GM21528 (cell line): ENCODE measurements at regions not wholly inside any gene's neighbourhood (a gene's known extent, or its start where the extent isn't known, plus 50 kb on each side); places are given as distances from the start of the nearest gene placed in this dataset.

Experiments
- ATAC-seq: cut with Tn5 transposase; IDR thresholded peaks from one replicate; pipeline ENCODE4 v1.9.1; 2021; ENCODE audit warnings: mild to moderate bottlenecking, moderate library complexity; ENCODE audit not compliant: unreplicated experiment, low FRiP score

- ATAC-seq: no peak
Observed at GRCh38 chr2:29974086-29974485, 52.7 kb upstream of the ALK start.

- no peak for ATAC-seq
Observed at GRCh38 chr2:29977284-29977683, 55.9 kb upstream of the ALK start.

GRCh38 chr2:29981402-29981801 lies 60.0 kb upstream of the ALK start:
- ATAC-seq: no peak

GRCh38 chr2:29983308-29983707 lies 61.9 kb upstream of the ALK start:
- no peak for ATAC-seq

- ATAC-seq: no peak
Observed at GRCh38 chr2:29987146-29987545, 65.8 kb upstream of the ALK start.

- no peak for ATAC-seq
Observed at GRCh38 chr2:29990129-29990528, 68.7 kb upstream of the ALK start.

GRCh38 chr2:29991086-29991485 lies 69.7 kb upstream of the ALK start:
- no peak for ATAC-seq

- ATAC-seq: no peak
Observed at GRCh38 chr2:29995241-29995640, 73.9 kb upstream of the ALK start.

- ATAC-seq: no peak
Observed at GRCh38 chr2:30003128-30003527, 81.7 kb upstream of the ALK start.

GRCh38 chr2:30022444-30023071 lies 101.2 kb upstream of the ALK start:
- ATAC-seq: peak; percentile 84

- no peak for ATAC-seq
Observed at GRCh38 chr2:30024281-30024680, 102.9 kb upstream of the ALK start.

- ATAC-seq: no peak
Observed at GRCh38 chr2:30026091-30027055, 105.0 kb upstream of the ALK start.

- ATAC-seq: no peak
Observed at GRCh38 chr2:30029804-30030203, 108.4 kb upstream of the ALK start.

GRCh38 chr2:30030361-30030760 lies 109.0 kb upstream of the ALK start:
- no peak for ATAC-seq

- ATAC-seq: no peak
Observed at GRCh38 chr2:30031184-30031583, 109.8 kb upstream of the ALK start.

GRCh38 chr2:30034052-30034775 lies 112.6 kb upstream of the YPEL5 start:
- no peak for ATAC-seq

- ATAC-seq: no peak
Observed at GRCh38 chr2:30037016-30037415, 109.8 kb upstream of the YPEL5 start.

- ATAC-seq: no peak
Observed at GRCh38 chr2:30038419-30038818, 108.4 kb upstream of the YPEL5 start.

- no peak for ATAC-seq
Observed at GRCh38 chr2:30039101-30039500, 107.7 kb upstream of the YPEL5 start.

GRCh38 chr2:30040147-30040546 lies 106.7 kb upstream of the YPEL5 start:
- ATAC-seq: no peak

GRCh38 chr2:30041884-30042283 lies 104.9 kb upstream of the YPEL5 start:
- no peak for ATAC-seq
